Upper lobe of left lung (tissue), 6 donors: ENCODE measurements at regions not wholly inside any gene's neighbourhood (a gene's known extent, or its start where the extent isn't known, plus 50 kb on each side); places are given as distances from the start of the nearest gene placed in this dataset.

Source experiments
- ATAC-seq, 2 donors: fragments of 200-7000 bp; cut with Tn5 transposase; one replicate each; pipeline ENCODE4 v1.9.1; 2022; ENCODE audit warnings: mild to moderate bottlenecking in 2 of 2, moderate library complexity in 2 of 2; ENCODE audit not compliant: low FRiP score in 2 of 2
- DNase-seq, 2 donors: peaks; one replicate each; pipeline ENCODE4 v3.0.0-alpha.2; 2019 to 2020
- H3K27ac ChIP-seq, 4 donors: fragments of 200-600 bp; sonication (generic); one replicate each; pipeline ENCODE4 v1.5.1; 2016 to 2019
- H3K27me3 ChIP-seq, 4 donors: fragments of 200-600 bp; sonication (generic); one replicate each; pipeline ENCODE4 v1.5.1; 2017 to 2019
- H3K36me3 ChIP-seq, 4 donors: fragments of 200-600 bp; sonication (generic); one replicate each; pipeline ENCODE4 v1.5.1; 2016 to 2019
- H3K4me1 ChIP-seq, 4 donors: fragments of 200-600 bp; sonication (generic); one replicate each; pipeline ENCODE4 v1.5.1; 2018 to 2019
- H3K4me3 ChIP-seq, 4 donors: fragments of 200-600 bp; sonication (generic); one replicate each; pipeline ENCODE4 v1.5.1; 2017 to 2019; ENCODE audit warnings: mild to moderate bottlenecking in 2 of 4, moderate library complexity in 1 of 4
- H3K9me3 ChIP-seq, 4 donors: fragments of 200-600 bp; sonication (generic); one replicate each; pipeline ENCODE4 v1.5.1; 2018 to 2019
- CTCF ChIP-seq, 6 experiments: fragments of 450-650 bp in 4 of 6; fragments of 200-600 bp in 2 of 6; sonication (generic) in 2 of 6; IDR thresholded peaks; one replicate each; pipeline ENCODE4 v1.5.1; 2016 to 2019; ENCODE audit warnings: antibody characterized with exemption in 6 of 6
- EP300 ChIP-seq, 4 donors: sonication (generic); formaldehyde crosslinking; IDR thresholded peaks; one replicate each; pipeline ENCODE4 v1.5.1; 2017; ENCODE audit warnings: antibody characterized with exemption in 4 of 4, control low read depth in 2 of 4
- POLR2A ChIP-seq, 4 donors: fragments of 450-650 bp; IDR thresholded peaks; one replicate each; pipeline ENCODE4 v1.5.1; 2016 to 2017; ENCODE audit warnings: antibody characterized with exemption in 4 of 4, mild to moderate bottlenecking in 2 of 4
- POLR2AphosphoS5 ChIP-seq, 2 donors: sonication (generic); formaldehyde crosslinking; IDR thresholded peaks; one replicate each; pipeline ENCODE4 v1.5.1; 2017; ENCODE audit warnings: antibody characterized with exemption in 2 of 2
- WGBS, 2 donors: methylation state at CpG; one replicate each; pipeline ENCODE4 v1.1.5; 2017 to 2018; 5-methylcytosine and 5-hydroxymethylcytosine counted together
- donor health status: DM: no; HTN: no; CAD: no; lungs with moderate emphysema.
- donor health status: DM: no; HTN: yes; CAD: no; lungs with severe emphysema.

GRCh38 chr5:126166368-126166767, 256.8 kb upstream of the GRAMD2B start:
- Histone ChIP-seq H3K27ac (no peak overlapping the region), H3K27me3 (no peaks in the 10 kb centered on the region), H3K36me3 (no peaks in the 10 kb centered on the region), H3K4me1 (no peaks in the 10 kb centered on the region), H3K9me3 (peaks cover 0 to 26% (median 13%) of the 10 kb centered on the region in 4 donors), H3K4me3 (no peak overlapping the region)
- DNase-seq (no peak), ATAC-seq (no peak)
- TF ChIP-seq POLR2A (IDR thresholded peaks at IDR 0.05) (no peak), EP300 (IDR thresholded peaks at IDR 0.05) (no peak), POLR2AphosphoS5 (IDR thresholded peaks at IDR 0.05) (no peak), CTCF (IDR thresholded peaks at IDR 0.05) (no peak)
- WGBS, 2 donors, result 95 to 100% methylated on average over 1 of the region's 1 CpG

- H3K27ac ChIP-seq, result no peak overlapping the region
- ATAC-seq (no peak), DNase-seq (no peak)
- H3K4me3 ChIP-seq, result no peak overlapping the region
- no peaks in the 10 kb centered on the region for H3K36me3 ChIP-seq
- H3K4me1 ChIP-seq, result no peaks in the 10 kb centered on the region
- WGBS, 2 donors, result 82 to 92% methylated on average over 1 of the region's 1 CpG
- H3K27me3 ChIP-seq, result no peaks in the 10 kb centered on the region
- no peak for TF ChIP-seq EP300 (IDR thresholded peaks at IDR 0.05)
- no peak for TF ChIP-seq CTCF (IDR thresholded peaks at IDR 0.05)
- TF ChIP-seq POLR2AphosphoS5 (IDR thresholded peaks at IDR 0.05), result no peak
- TF ChIP-seq POLR2A (IDR thresholded peaks at IDR 0.05), result no peak
- H3K9me3 ChIP-seq, result peaks cover 0 to 26% (median 13%) of the 10 kb centered on the region in 4 donors
Measured at GRCh38 chr5:126168785-126169184, 254.4 kb upstream of the GRAMD2B start.

- no peak for ATAC-seq
- no peak for DNase-seq
- no peak overlapping the region for H3K27ac ChIP-seq
- WGBS, 2 donors, result 92 to 100% methylated on average over 1 to 3 of the region's 3 CpGs
- TF ChIP-seq EP300 (IDR thresholded peaks at IDR 0.05) (no peak), CTCF (IDR thresholded peaks at IDR 0.05) (no peak), POLR2A (IDR thresholded peaks at IDR 0.05) (no peak), POLR2AphosphoS5 (IDR thresholded peaks at IDR 0.05) (no peak)
- H3K27me3 ChIP-seq, result no peaks in the 10 kb centered on the region
- H3K4me3 ChIP-seq, result no peak overlapping the region
- H3K36me3 ChIP-seq, result no peaks in the 10 kb centered on the region
- no peaks in the 10 kb centered on the region for H3K4me1 ChIP-seq
- peaks cover 0 to 14% (median 6%) of the 10 kb centered on the region in 4 donors for H3K9me3 ChIP-seq
Measured at GRCh38 chr5:126171916-126172315, 251.3 kb upstream of the GRAMD2B start.

GRCh38 chr5:126172812-126173211, 250.4 kb upstream of the GRAMD2B start:
- DNase-seq, result no peak
- WGBS, 2 donors, result 88% methylated on average over 1 of the region's 1 CpG

More at GRCh38 chr5:126172812-126173211, 250.4 kb upstream of the GRAMD2B start:
- ATAC-seq, result no peak
- Histone ChIP-seq H3K27ac (no peak overlapping the region), H3K9me3 (peaks cover 0 to 6% (median 3%) of the 10 kb centered on the region in 4 donors), H3K4me1 (no peaks in the 10 kb centered on the region), H3K27me3 (no peaks in the 10 kb centered on the region), H3K4me3 (no peak overlapping the region), H3K36me3 (no peaks in the 10 kb centered on the region)
- no peak for TF ChIP-seq CTCF (IDR thresholded peaks at IDR 0.05)
- TF ChIP-seq EP300 (IDR thresholded peaks at IDR 0.05), result no peak
- TF ChIP-seq POLR2A (IDR thresholded peaks at IDR 0.05), result no peak
- no peak for TF ChIP-seq POLR2AphosphoS5 (IDR thresholded peaks at IDR 0.05)
